MM.1S (cell line): ENCODE measurements at regions not wholly inside any gene's neighbourhood (a gene's known extent, or its start where the extent isn't known, plus 50 kb on each side); places are given as distances from the start of the nearest gene placed in this dataset.

Experiments
- DNase-seq: peaks from one replicate; pipeline ENCODE4 v3.0.0-alpha.2; 2015
- H2AFZ ChIP-seq: fragments of 300-600 bp; sonication (generic); 2 replicates; pipeline ENCODE4 v1.6.0; 2016; ENCODE audit warnings: antibody characterized with exemption, low read length
- H3F3A ChIP-seq: fragments of 300-600 bp; sonication (generic); 2 replicates; pipeline ENCODE4 v1.6.1; 2016; ENCODE audit warnings: mild to moderate bottlenecking, antibody characterized with exemption, low read length, moderate library complexity, mixed read lengths; ENCODE audit not compliant: insufficient read depth
- H3K27ac ChIP-seq: fragments of 300-600 bp; sonication (generic); 2 replicates; pipeline ENCODE4 v1.5.1; 2016; ENCODE audit warnings: mild to moderate bottlenecking, low read length
- H3K27me3 ChIP-seq: fragments of 300-600 bp; sonication (generic); replicated peaks from 2 replicates; pipeline ENCODE4 v1.6.0; 2016; ENCODE audit warnings: low read length; ENCODE audit not compliant: insufficient read depth
- H3K36me3 ChIP-seq: fragments of 300-600 bp; sonication (generic); replicated peaks from 2 replicates; pipeline ENCODE4 v1.6.1; 2016; ENCODE audit warnings: mild to moderate bottlenecking, low read length, mixed read lengths; ENCODE audit not compliant: insufficient read depth
- H3K4me1 ChIP-seq: fragments of 300-600 bp; sonication (generic); 2 replicates; pipeline ENCODE4 v1.6.1; 2016; ENCODE audit warnings: low read length, mixed read lengths
- H3K4me2 ChIP-seq: fragments of 300-600 bp; sonication (generic); 2 replicates; pipeline ENCODE4 v1.6.0; 2016; ENCODE audit warnings: low read depth, low read length
- H3K4me3 ChIP-seq: fragments of 300-600 bp; sonication (generic); 2 replicates; pipeline ENCODE4 v1.5.1; 2016; ENCODE audit warnings: low read length, mixed read lengths
- H3K79me2 ChIP-seq: fragments of 300-600 bp; sonication (generic); 2 replicates; pipeline ENCODE4 v1.6.1; 2016; ENCODE audit warnings: mixed run types, low read length, mixed read lengths
- H3K9ac ChIP-seq: fragments of 300-600 bp; sonication (generic); 2 replicates; pipeline ENCODE4 v1.6.1; 2016; ENCODE audit warnings: low read length, mixed read lengths
- H3K9me2 ChIP-seq: fragments of 300-600 bp; sonication (generic); replicated peaks from 2 replicates; pipeline ENCODE4 v1.6.1; 2016; ENCODE audit warnings: mild to moderate bottlenecking, low read length, mixed read lengths; ENCODE audit not compliant: insufficient read depth
- H3K9me3 ChIP-seq: fragments of 300-600 bp; sonication (generic); replicated peaks from 2 replicates; pipeline ENCODE4 v1.6.1; 2016; ENCODE audit warnings: mild to moderate bottlenecking, low read length, mixed read lengths; ENCODE audit not compliant: insufficient read depth
- H4K20me1 ChIP-seq: fragments of 300-600 bp; sonication (generic); 2 replicates; pipeline ENCODE4 v1.6.1; 2016; ENCODE audit warnings: mild to moderate bottlenecking, low read length, moderate library complexity, mixed read lengths; ENCODE audit not compliant: insufficient read depth
- CTCF ChIP-seq: fragments of 300-600 bp; sonication (generic); IDR thresholded peaks from 2 replicates; pipeline ENCODE4 v1.5.1; 2016; ENCODE audit warnings: antibody characterized with exemption, low read length, mixed read lengths
- EZH2 ChIP-seq: fragments of 300-600 bp; sonication (generic); optimal IDR thresholded peaks from 2 replicates; pipeline ENCODE3; 2017; ENCODE audit warnings: low read depth, mild to moderate bottlenecking, antibody characterized with exemption, low read length, mixed read lengths
- EZH2phosphoT487 ChIP-seq: fragments of 300-600 bp; sonication (generic); IDR thresholded peaks from 2 replicates; pipeline ENCODE4 v1.6.1; 2018; ENCODE audit warnings: antibody characterized with exemption, low read length

- H2AFZ ChIP-seq = no peak overlapping the region
- no peak for DNase-seq
- TF ChIP-seq EZH2phosphoT487 (no peak), EZH2 (no peak), CTCF (no peak)
- H3K27me3 ChIP-seq = no peaks in the 10 kb centered on the region
- no peak overlapping the region for H3K4me2 ChIP-seq
- H3K27ac ChIP-seq = no peak overlapping the region
- no peaks in the 10 kb centered on the region for H3K4me1 ChIP-seq
- no peaks in the 10 kb centered on the region for H3K9me3 ChIP-seq
- no peak overlapping the region for H3K4me3 ChIP-seq
- no peaks in the 10 kb centered on the region for H4K20me1 ChIP-seq
- H3K36me3 ChIP-seq = no peaks in the 10 kb centered on the region
- H3K79me2 ChIP-seq = no peaks in the 10 kb centered on the region
- no peak overlapping the region for H3K9ac ChIP-seq
- H3K9me2 ChIP-seq = no peaks in the 10 kb centered on the region
- H3F3A ChIP-seq = no peaks in the 10 kb centered on the region
Observed at GRCh38 chr12:63034601-63035000, 99.7 kb upstream of the PPM1H start.

GRCh38 chr12:63029676-63030075 is 94.7 kb upstream of the PPM1H start:
- no peaks in the 10 kb centered on the region for H3K9me2 ChIP-seq
- no peak overlapping the region for H3K4me3 ChIP-seq
- H3K4me1 ChIP-seq = no peaks in the 10 kb centered on the region
- H3K27me3 ChIP-seq = no peaks in the 10 kb centered on the region
- H3K27ac ChIP-seq = no peak overlapping the region
- no peak overlapping the region for H3K9ac ChIP-seq
- H3F3A ChIP-seq = no peaks in the 10 kb centered on the region
- DNase-seq = no peak
- no peak overlapping the region for H2AFZ ChIP-seq
- no peaks in the 10 kb centered on the region for H3K79me2 ChIP-seq
- H4K20me1 ChIP-seq = no peaks in the 10 kb centered on the region
- H3K4me2 ChIP-seq = no peak overlapping the region
- TF ChIP-seq EZH2phosphoT487 = no peak
- TF ChIP-seq EZH2 = no peak
- no peak for TF ChIP-seq CTCF
- no peaks in the 10 kb centered on the region for H3K36me3 ChIP-seq
- no peaks in the 10 kb centered on the region for H3K9me3 ChIP-seq

GRCh38 chr12:63028951-63029350 is 94.0 kb upstream of the PPM1H start:
- Histone ChIP-seq H3F3A (no peaks in the 10 kb centered on the region), H3K9me2 (no peaks in the 10 kb centered on the region), H3K9ac (no peak overlapping the region), H3K27me3 (no peaks in the 10 kb centered on the region), H3K79me2 (no peaks in the 10 kb centered on the region), H3K9me3 (no peaks in the 10 kb centered on the region), H2AFZ (no peak overlapping the region), H3K27ac (no peak overlapping the region), H3K4me3 (no peak overlapping the region), H3K4me1 (no peaks in the 10 kb centered on the region), H3K4me2 (no peak overlapping the region), H4K20me1 (no peaks in the 10 kb centered on the region), H3K36me3 (no peaks in the 10 kb centered on the region)
- no peak for TF ChIP-seq EZH2phosphoT487
- no peak for TF ChIP-seq CTCF
- TF ChIP-seq EZH2 = no peak
- no peak for DNase-seq
